Muscle layer of colon (tissue), 2 donors: ENCODE measurements at regions not wholly inside any gene's neighbourhood (a gene's known extent, or its start where the extent isn't known, plus 50 kb on each side); places are given as distances from the start of the nearest gene placed in this dataset.
"Not testable (repeated sequence)": the region's sequence is repeated elsewhere in the genome, so short reads cannot be mapped to it uniquely, and the experiment has no call there.

Source experiments
- H3K27ac ChIP-seq: one replicate; pipeline ENCODE4 v1.7.0; 2013; ENCODE audit warnings: low read depth, mild to moderate bottlenecking, low read length, moderate library complexity
- H3K27me3 ChIP-seq, 2 donors: one replicate each; pipeline ENCODE4 v1.7.0; 2013; ENCODE audit warnings: low read length in 2 of 2, mild to moderate bottlenecking in 2 of 2; ENCODE audit not compliant: insufficient read depth in 2 of 2, control insufficient read depth in 1 of 2
- H3K36me3 ChIP-seq: one replicate; pipeline ENCODE4 v1.7.0; 2013; ENCODE audit warnings: mild to moderate bottlenecking, low read length; ENCODE audit not compliant: insufficient read depth
- H3K4me1 ChIP-seq: one replicate; pipeline ENCODE4 v1.7.0; 2013; ENCODE audit warnings: mild to moderate bottlenecking, low read length; ENCODE audit not compliant: insufficient read depth
- H3K4me3 ChIP-seq, 2 donors: one replicate each; pipeline ENCODE4 v1.7.0; 2013; ENCODE audit warnings: low read length in 2 of 2, low read depth in 1 of 2, mild to moderate bottlenecking in 1 of 2, moderate library complexity in 1 of 2
- H3K9ac ChIP-seq: one replicate; pipeline ENCODE4 v1.7.0; 2013; ENCODE audit warnings: low read length
- H3K9me3 ChIP-seq: one replicate; pipeline ENCODE4 v1.7.0; 2013; ENCODE audit warnings: mild to moderate bottlenecking, low read length
- donor health status: abdominal sarcoma.
- donor health status: Adenocarcinoma of cecum.

DNA sequence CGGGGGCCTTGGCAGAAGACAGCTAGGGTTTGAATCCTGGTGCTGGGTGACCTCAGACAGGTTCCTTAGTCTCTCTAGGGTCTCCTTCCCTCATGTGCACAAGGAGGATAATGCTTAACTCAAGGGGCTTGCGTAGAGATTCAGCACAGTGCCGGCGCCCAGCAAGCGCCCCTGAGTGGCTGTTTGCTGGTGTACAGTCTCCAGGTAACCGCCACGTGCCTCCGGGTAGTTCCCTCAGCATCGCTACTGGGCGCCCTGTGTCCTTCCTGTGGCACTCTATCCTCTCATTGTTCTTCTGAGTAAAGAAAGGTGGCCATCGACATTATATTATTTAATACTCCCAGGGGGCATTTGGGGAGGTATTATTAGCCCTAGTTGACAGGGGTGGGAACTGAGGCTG lies 80.9 kb downstream of the NENF start:
- Histone ChIP-seq H3K4me1 (peaks cover 7% of the 10 kb centered on the region), H3K9ac (no peak overlapping the region), H3K36me3 (no peaks in the 10 kb centered on the region), H3K27me3 (peaks cover 15 to 23% of the 10 kb centered on the region in 2 donors), H3K27ac (no peak overlapping the region), H3K4me3 (no peak overlapping the region), H3K9me3 (no peaks in the 10 kb centered on the region)

GRCh38 chr1:212514056-212514614 lies 81.4 kb downstream of the NENF start:
- Histone ChIP-seq H3K27me3 (peaks cover 15 to 23% of the 10 kb centered on the region in 2 donors), H3K9me3 (no peaks in the 10 kb centered on the region), H3K36me3 (no peaks in the 10 kb centered on the region), H3K27ac (no peak overlapping the region), H3K4me3 (peak overlapping the region; percentile 20 to 27), H3K9ac (no peak overlapping the region), H3K4me1 (peaks cover 7% of the 10 kb centered on the region)

- H3K4me3 ChIP-seq: peak overlapping the region in 1 of 2 donors; percentile 27
- no peak overlapping the region for H3K9ac ChIP-seq
- H3K4me1 ChIP-seq: peaks cover 7% of the 10 kb centered on the region
- no peak overlapping the region for H3K27ac ChIP-seq
- H3K27me3 ChIP-seq: peaks cover 15 to 23% of the 10 kb centered on the region in 2 donors
- H3K9me3 ChIP-seq: no peaks in the 10 kb centered on the region
- no peaks in the 10 kb centered on the region for H3K36me3 ChIP-seq
Measured at GRCh38 chr1:212514782-212515181, 82.1 kb downstream of the NENF start.

GRCh38 chr1:212515329-212515760 lies 82.6 kb downstream of the NENF start:
- Histone ChIP-seq H3K36me3 (no peaks in the 10 kb centered on the region), H3K9me3 (no peaks in the 10 kb centered on the region), H3K9ac (no peak overlapping the region), H3K4me3 (no peak overlapping the region), H3K4me1 (peaks cover 7% of the 10 kb centered on the region), H3K27me3 (peaks cover 15 to 23% of the 10 kb centered on the region in 2 donors), H3K27ac (no peak overlapping the region)

DNA sequence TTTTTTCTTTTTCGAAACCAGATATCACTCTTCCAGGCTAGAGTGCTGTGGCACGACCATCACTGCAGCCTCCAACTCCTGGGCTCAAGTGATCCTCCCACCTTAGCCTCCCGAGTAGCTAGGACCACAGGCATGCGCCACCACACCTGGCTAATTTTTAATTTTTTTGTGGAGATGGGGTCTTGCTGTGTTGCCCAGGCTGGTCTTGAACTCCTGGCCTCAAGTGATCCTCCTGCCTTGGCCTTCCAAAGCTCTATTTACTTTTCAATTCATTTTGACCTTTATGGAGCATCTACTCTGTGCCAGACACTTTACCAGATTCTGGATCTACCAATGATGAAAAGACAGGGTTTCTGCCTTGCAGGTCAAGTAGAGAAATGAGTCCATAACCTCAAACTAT lies 83.3 kb downstream of the NENF start:
- not testable (repeated sequence) for H3K4me1 ChIP-seq, H3K9me3 ChIP-seq, H3K9ac ChIP-seq, H3K36me3 ChIP-seq, H3K27ac ChIP-seq, H3K4me3 ChIP-seq
- peaks cover 15 to 23% of the 10 kb centered on the region in 2 donors for H3K27me3 ChIP-seq

DNA sequence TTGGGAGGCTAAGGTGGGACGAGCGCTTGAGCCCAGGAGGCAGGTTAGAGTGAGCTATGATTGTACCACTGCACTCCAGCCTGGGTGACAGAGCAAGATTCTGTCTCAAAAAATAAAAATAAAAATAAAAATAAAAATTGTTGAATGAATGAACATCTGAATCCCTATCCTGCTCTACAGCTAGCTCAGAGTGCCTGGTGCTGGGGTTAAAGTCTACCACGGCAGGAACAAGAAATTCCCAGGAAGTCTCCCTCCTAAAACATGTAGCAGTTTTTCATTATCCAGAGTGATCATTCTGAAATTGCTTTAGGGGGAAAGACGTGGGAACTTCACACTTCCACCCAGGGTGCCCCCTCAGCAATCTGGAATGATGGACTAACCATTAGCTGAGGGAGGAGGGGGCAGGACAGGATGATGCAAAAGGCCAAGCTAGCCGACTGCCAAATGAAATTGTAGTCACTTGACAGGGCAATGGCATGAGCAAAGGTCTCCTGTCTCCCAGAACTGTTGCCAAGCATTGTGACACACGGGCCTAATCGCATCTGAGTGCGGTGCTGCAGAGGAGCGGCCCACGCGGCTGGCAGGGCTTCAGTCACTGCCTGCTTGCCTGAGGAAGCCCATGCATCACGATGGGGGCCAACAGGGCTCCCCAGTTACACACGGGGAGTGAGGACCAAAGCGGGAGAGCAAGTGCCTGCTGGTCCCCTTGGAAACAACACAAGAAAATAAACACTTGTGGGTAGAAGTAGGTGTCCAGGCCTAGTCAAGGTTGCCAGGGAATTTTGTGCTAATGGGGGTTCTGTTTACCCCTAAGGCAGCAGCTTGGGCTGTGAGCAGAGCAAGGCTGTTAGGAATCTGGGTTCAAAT lies 85.7 kb downstream of the NENF start:
- H3K4me1 ChIP-seq: peaks cover 7% of the 10 kb centered on the region
- H3K27me3 ChIP-seq: peaks cover 11 to 21% of the 10 kb centered on the region in 2 donors
- no peak overlapping the region for H3K4me3 ChIP-seq
- no peak overlapping the region for H3K27ac ChIP-seq
- H3K36me3 ChIP-seq: no peaks in the 10 kb centered on the region
- no peak overlapping the region for H3K9ac ChIP-seq
- no peaks in the 10 kb centered on the region for H3K9me3 ChIP-seq

DNA sequence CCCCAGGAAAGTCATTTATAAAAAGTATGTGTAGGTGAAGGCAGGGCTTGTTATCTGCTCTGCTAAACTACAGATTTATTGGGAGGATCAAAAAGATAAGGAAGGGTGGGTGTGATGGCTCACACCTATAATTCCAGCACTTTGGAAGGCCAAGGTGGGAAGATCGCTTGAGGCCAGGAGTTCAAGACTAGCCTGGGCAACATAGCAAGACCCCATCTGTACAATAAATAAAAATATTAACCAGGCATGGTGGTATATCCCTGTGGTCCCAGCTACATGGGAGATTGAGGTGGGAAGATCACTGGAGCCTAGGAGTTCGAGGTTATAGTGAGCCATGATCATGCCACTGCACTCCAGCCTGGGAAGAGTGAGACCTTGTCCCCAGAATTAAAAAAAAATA lies 86.4 kb downstream of the NENF start:
- Histone ChIP-seq H3K36me3 (no peaks in the 10 kb centered on the region), H3K4me3 (no peak overlapping the region), H3K27me3 (peaks cover 3 to 14% of the 10 kb centered on the region in 2 donors), H3K9ac (no peak overlapping the region), H3K9me3 (no peaks in the 10 kb centered on the region), H3K27ac (no peak overlapping the region), H3K4me1 (peaks cover 3% of the 10 kb centered on the region)

GRCh38 chr1:212520299-212520698 lies 87.6 kb downstream of the NENF start:
- H3K4me1 ChIP-seq: no peaks in the 10 kb centered on the region
- no peaks in the 10 kb centered on the region for H3K9me3 ChIP-seq
- no peak overlapping the region for H3K27ac ChIP-seq
- no peaks in the 10 kb centered on the region for H3K36me3 ChIP-seq
- H3K27me3 ChIP-seq: peaks cover 0 to 5% of the 10 kb centered on the region in 2 donors
- no peak overlapping the region for H3K4me3 ChIP-seq
- no peak overlapping the region for H3K9ac ChIP-seq

GRCh38 chr1:212520746-212521145 lies 87.8 kb upstream of the ATF3 start:
- Histone ChIP-seq H3K36me3 (no peaks in the 10 kb centered on the region), H3K9me3 (no peaks in the 10 kb centered on the region), H3K9ac (no peak overlapping the region), H3K4me1 (no peaks in the 10 kb centered on the region), H3K4me3 (no peak overlapping the region), H3K27me3 (peaks cover 0 to 5% of the 10 kb centered on the region in 2 donors), H3K27ac (no peak overlapping the region)

DNA sequence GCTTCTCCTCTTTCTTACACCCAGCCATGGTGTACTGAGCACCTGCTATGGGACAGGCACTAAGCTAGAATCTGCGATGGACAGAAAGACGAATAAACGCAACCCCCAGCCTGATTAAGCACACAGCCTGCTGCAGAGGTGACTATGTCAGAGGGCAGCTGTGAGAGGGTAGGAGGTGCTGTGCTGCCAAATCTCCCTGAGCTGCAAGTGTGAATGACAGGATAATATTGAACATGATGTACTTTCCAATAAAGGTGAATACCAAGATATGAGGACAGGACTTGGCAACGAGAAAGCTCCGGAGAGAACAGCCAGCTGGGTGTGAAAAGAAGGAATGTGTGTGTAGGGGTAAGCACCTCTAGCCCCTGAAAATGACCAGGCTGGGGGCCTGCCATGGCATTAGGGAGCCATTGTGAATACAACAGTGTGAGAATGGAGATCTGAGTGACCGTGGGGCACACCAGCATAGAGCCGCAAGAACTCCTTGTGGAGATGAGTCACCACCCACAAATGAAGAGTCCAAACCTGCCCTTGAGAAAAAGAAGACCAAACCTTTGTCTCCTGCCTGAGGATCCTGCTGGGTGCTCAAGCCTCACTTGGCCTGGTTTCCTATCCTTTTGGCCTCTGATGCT lies 83.0 kb upstream of the ATF3 start:
- H3K27ac ChIP-seq: no peak overlapping the region
- H3K4me1 ChIP-seq: no peaks in the 10 kb centered on the region
- H3K4me3 ChIP-seq: no peak overlapping the region
- H3K27me3 ChIP-seq: no peaks in the 10 kb centered on the region
- H3K36me3 ChIP-seq: no peaks in the 10 kb centered on the region
- H3K9me3 ChIP-seq: no peaks in the 10 kb centered on the region
- no peak overlapping the region for H3K9ac ChIP-seq

- no peak overlapping the region for H3K9ac ChIP-seq
- no peak overlapping the region for H3K4me3 ChIP-seq
- H3K27me3 ChIP-seq: no peaks in the 10 kb centered on the region
- no peaks in the 10 kb centered on the region for H3K4me1 ChIP-seq
- H3K36me3 ChIP-seq: no peaks in the 10 kb centered on the region
- no peaks in the 10 kb centered on the region for H3K9me3 ChIP-seq
- H3K27ac ChIP-seq: no peak overlapping the region
Measured at GRCh38 chr1:212526111-212526491, 82.5 kb upstream of the ATF3 start.
